CD4-positive, alpha-beta T cell (primary cell): ENCODE measurements at regions not wholly inside any gene's neighbourhood (a gene's known extent, or its start where the extent isn't known, plus 50 kb on each side); places are given as distances from the start of the nearest gene placed in this dataset.

Experiments used
- ATAC-seq: fragments of 200-7000 bp; cut with Tn5 transposase; one replicate; pipeline ENCODE4 v1.10.0; 2022; ENCODE audit warnings: mild to moderate bottlenecking; ENCODE audit not compliant: poor library complexity
- CTCF ChIA-PET: fragments of 350-600 bp; sonication (Branson Sonifier 250); formaldehyde crosslinking; loops from one replicate; lab custom pipeline; 2021; ENCODE audit warnings: antibody characterized with exemption, inconsistent platforms; lab: Charles Lee
- POLR2A ChIA-PET: fragments of 350-600 bp; sonication (Branson Sonifier 250); formaldehyde crosslinking; loops from one replicate; lab custom pipeline; 2021; ENCODE audit warnings: antibody characterized with exemption, inconsistent platforms; lab: Charles Lee
- DNase-seq, 14 experiments: peaks; one replicate each; pipeline ENCODE4 v3.0.0-alpha.2; 2013 to 2020; ENCODE audit warnings: mixed read lengths in 2 of 14
- H3K27ac ChIP-seq, 2 donors: one replicate each; pipeline versions ENCODE4 v1.5.1 to v1.7.0; 2013; ENCODE audit warnings: low read length in 2 of 2, low read depth in 1 of 2, mild to moderate bottlenecking in 1 of 2
- H3K27me3 ChIP-seq, 2 experiments: 1 replicate in 1 of 2; 2 replicates in 1 of 2; pipeline versions ENCODE4 v1.6.1 to v1.7.0; 2013; ENCODE audit warnings: low read length in 2 of 2, control low read depth in 1 of 2, mild to moderate bottlenecking in 1 of 2, moderate library complexity in 1 of 2; ENCODE audit not compliant: insufficient read depth in 2 of 2, control insufficient read depth in 1 of 2
- H3K36me3 ChIP-seq: one replicate; pipeline ENCODE4 v1.6.1; 2013; ENCODE audit warnings: low read length, control low read depth; ENCODE audit not compliant: insufficient read depth
- H3K4me1 ChIP-seq: one replicate; pipeline ENCODE4 v1.6.1; 2013; ENCODE audit warnings: low read length, control low read depth; ENCODE audit not compliant: insufficient read depth
- H3K4me3 ChIP-seq: one replicate; pipeline ENCODE4 v1.5.1; 2013; ENCODE audit warnings: mild to moderate bottlenecking, low read length, moderate library complexity
- H3K9me3 ChIP-seq, 2 experiments: 1 replicate in 1 of 2; 2 replicates in 1 of 2; pipeline versions ENCODE4 v1.6.1 to v1.7.0; 2013; ENCODE audit warnings: low read length in 2 of 2, mild to moderate bottlenecking in 2 of 2, control low read depth in 1 of 2, moderate library complexity in 1 of 2; ENCODE audit not compliant: control insufficient read depth in 1 of 2, insufficient read depth in 1 of 2
- H3K27ac Mint-ChIP-seq: one replicate; pipeline ENCODE4 v1.8.0; 2020; ENCODE audit warnings: mixed read lengths
- H3K27me3 Mint-ChIP-seq: one replicate; pipeline ENCODE4 v1.8.0; 2021; ENCODE audit warnings: mixed read lengths
- H3K36me3 Mint-ChIP-seq: one replicate; pipeline ENCODE4 v1.8.0; 2021; ENCODE audit warnings: low read depth, mixed read lengths
- H3K4me1 Mint-ChIP-seq: one replicate; pipeline ENCODE4 v1.8.0; 2021; ENCODE audit warnings: low read depth, mixed read lengths
- H3K4me3 Mint-ChIP-seq: one replicate; pipeline ENCODE4 v1.8.0; 2020; ENCODE audit warnings: mild to moderate bottlenecking, mixed read lengths
- H3K9me3 Mint-ChIP-seq: one replicate; pipeline ENCODE4 v1.8.0; 2020; ENCODE audit warnings: mixed read lengths
- intact Hi-C, 2 experiments: fragments of 100-400 bp; cut with DNase I in 1 of 2; cut with micrococcal nuclease in 1 of 2; formaldehyde crosslinking; loops; one replicate each; pipeline versions ENCODE4 v1.15.1 to v1.9.0; 2023 to 2025; cut with DNase I, micrococcal nuclease
- TF ChIP-seq, protein P1 (sequence below): fragments of 200-600 bp; IDR thresholded peaks from one replicate; pipeline ENCODE4 v1.8.0; 2022; ENCODE audit warnings: antibody characterized with exemption, mild to moderate bottlenecking

DNA sequence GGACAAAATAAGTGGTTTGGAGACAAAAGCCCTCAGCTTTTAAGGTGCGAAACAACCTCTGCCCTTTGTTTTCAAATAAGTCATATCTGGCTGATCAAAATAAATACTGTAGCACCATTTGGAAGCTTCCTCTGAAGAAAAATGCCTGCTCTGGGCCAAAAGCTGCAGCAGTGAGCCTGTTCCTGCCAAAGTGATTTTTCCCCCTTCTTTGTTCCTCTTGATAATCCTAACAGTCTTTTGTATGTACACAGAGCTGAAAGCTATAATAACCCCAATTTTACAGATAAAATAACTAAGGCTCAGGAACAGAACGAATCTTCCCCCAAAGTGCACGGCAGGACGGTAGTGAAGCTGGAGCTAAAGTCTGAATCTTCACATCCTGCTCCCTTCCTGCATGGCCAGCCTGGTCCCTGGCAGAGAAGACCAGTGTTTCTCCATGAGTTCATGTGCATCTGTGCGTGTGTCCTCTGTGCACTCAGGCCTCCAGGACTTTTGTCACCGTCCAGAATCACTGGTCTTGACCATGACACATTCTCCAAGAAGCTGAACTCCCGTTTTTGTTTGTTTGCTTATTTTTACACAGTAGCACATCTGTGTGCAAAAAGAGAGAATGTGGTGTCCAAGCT, 2114.1 kb upstream of the PIK3C3 start:
- no peaks in the 10 kb centered on the region for H3K36me3 Mint-ChIP-seq
- Histone ChIP-seq H3K4me3 (no peak overlapping the region), H3K27me3 (no peaks in the 10 kb centered on the region), H3K4me1 (no peaks in the 10 kb centered on the region), H3K9me3 (peaks cover 0 to 10% of the 10 kb centered on the region in 2 experiments), H3K27ac (no peak overlapping the region), H3K36me3 (no peaks in the 10 kb centered on the region)
- intact Hi-C loops, result no loop called here
- H3K9me3 Mint-ChIP-seq, result peaks cover 3% of the 10 kb centered on the region
- POLR2A ChIA-PET, result no interaction called here
- H3K27ac Mint-ChIP-seq, result no peak overlapping the region
- DNase-seq (no peak), ATAC-seq (no peak)
- H3K4me3 Mint-ChIP-seq, result no peak overlapping the region
- CTCF ChIA-PET, result no interaction called here
- TF ChIP-seq, protein P1, sequence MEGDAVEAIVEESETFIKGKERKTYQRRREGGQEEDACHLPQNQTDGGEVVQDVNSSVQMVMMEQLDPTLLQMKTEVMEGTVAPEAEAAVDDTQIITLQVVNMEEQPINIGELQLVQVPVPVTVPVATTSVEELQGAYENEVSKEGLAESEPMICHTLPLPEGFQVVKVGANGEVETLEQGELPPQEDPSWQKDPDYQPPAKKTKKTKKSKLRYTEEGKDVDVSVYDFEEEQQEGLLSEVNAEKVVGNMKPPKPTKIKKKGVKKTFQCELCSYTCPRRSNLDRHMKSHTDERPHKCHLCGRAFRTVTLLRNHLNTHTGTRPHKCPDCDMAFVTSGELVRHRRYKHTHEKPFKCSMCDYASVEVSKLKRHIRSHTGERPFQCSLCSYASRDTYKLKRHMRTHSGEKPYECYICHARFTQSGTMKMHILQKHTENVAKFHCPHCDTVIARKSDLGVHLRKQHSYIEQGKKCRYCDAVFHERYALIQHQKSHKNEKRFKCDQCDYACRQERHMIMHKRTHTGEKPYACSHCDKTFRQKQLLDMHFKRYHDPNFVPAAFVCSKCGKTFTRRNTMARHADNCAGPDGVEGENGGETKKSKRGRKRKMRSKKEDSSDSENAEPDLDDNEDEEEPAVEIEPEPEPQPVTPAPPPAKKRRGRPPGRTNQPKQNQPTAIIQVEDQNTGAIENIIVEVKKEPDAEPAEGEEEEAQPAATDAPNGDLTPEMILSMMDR, result no peak
- peaks cover 11% of the 10 kb centered on the region for H3K27me3 Mint-ChIP-seq
- H3K4me1 Mint-ChIP-seq, result no peaks in the 10 kb centered on the region

DNA sequence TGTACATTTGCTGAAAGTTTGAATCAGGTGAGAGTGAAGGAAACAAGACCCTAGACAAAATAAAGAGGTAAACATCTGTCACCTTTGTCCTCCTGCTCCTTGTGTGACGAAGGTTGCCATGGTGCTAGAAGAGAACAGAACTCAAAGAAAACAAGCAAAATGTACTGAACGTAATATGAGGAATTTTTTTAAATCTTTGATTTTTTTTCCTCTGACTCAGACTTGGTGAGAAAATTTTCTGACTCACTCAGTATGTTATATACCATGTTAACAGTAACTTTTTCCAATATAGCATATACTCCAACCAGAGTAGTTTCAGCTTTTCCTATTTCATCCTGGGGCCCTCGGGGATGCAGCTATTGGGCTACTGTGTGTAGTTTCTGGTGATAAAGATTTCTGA, 2114.6 kb upstream of the PIK3C3 start:
- Mint-ChIP-seq H3K36me3 (no peaks in the 10 kb centered on the region), H3K27me3 (peaks cover 11% of the 10 kb centered on the region), H3K4me1 (no peaks in the 10 kb centered on the region), H3K4me3 (no peak overlapping the region), H3K9me3 (peaks cover 3% of the 10 kb centered on the region), H3K27ac (no peak overlapping the region)
- POLR2A ChIA-PET, result no interaction called here
- CTCF ChIA-PET, result no interaction called here
- Histone ChIP-seq H3K4me3 (no peak overlapping the region), H3K9me3 (peaks cover 0 to 10% of the 10 kb centered on the region in 2 experiments), H3K27ac (no peak overlapping the region), H3K4me1 (no peaks in the 10 kb centered on the region), H3K27me3 (no peaks in the 10 kb centered on the region), H3K36me3 (no peaks in the 10 kb centered on the region)
- intact Hi-C loops, result no loop called here
- DNase-seq, result no peak
- ATAC-seq, result no peak
- TF ChIP-seq, protein P1, result no peak

DNA sequence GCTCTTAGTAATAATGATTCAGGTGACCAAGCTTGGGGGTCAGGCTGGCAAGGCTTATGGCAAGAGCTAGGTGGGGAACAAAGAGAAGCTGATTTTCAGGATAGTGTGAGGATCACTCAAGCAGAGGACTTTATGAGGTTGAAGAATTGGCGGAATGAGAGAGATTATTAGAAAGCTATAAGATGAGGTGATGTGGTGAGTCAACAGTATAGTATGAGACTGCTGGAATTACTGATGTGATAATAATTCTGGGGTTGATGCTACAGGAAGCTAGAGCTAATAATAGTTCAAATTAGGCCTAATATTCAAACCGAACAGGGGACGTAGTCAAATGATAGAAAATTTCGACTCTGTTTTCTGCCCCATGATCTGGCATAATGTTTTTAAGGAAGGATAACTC, 2115.3 kb upstream of the PIK3C3 start:
- Mint-ChIP-seq H3K27me3 (peaks cover 11% of the 10 kb centered on the region), H3K4me3 (no peak overlapping the region), H3K4me1 (no peaks in the 10 kb centered on the region), H3K36me3 (no peaks in the 10 kb centered on the region), H3K27ac (no peak overlapping the region), H3K9me3 (peaks cover 3% of the 10 kb centered on the region)
- Histone ChIP-seq H3K4me1 (no peaks in the 10 kb centered on the region), H3K36me3 (no peaks in the 10 kb centered on the region), H3K9me3 (peaks cover 0 to 10% of the 10 kb centered on the region in 2 experiments), H3K4me3 (no peak overlapping the region), H3K27ac (no peak overlapping the region), H3K27me3 (no peaks in the 10 kb centered on the region)
- DNase-seq (no peak), ATAC-seq (no peak)
- TF ChIP-seq, protein P1, result no peak
- intact Hi-C loops, result no loop called here
- POLR2A ChIA-PET, result no interaction called here
- CTCF ChIA-PET, result no interaction called here
